ENCODE measurements at regions not wholly inside any gene's neighbourhood (a gene's known extent, or its start where the extent isn't known, plus 50 kb on each side); places are given as distances from the start of the nearest gene placed in this dataset.
A peak's percentile ranks its signal among the peaks of the same experiment; 100 is the strongest.

DNA sequence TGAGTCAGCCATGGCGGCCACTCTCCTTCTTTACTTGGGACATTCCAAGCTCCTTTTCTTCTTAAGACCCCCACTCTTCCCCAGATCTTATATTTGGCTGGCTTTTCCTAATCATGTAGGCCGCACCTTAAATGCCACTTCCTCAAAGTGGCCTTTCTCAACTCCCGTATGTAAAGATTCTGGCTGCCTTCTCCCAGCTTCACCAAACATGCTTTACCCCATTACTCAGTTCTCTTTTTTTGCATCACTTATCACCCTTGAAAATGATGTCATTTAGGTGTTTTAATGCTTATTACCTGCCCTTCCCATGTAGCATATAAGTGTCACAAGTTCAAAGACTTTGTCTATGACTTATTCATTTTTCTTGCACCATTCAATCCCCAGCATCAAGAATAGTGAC lies 810.1 kb upstream of the CELF2 start:
- TF ChIP-seq, protein P1, sequence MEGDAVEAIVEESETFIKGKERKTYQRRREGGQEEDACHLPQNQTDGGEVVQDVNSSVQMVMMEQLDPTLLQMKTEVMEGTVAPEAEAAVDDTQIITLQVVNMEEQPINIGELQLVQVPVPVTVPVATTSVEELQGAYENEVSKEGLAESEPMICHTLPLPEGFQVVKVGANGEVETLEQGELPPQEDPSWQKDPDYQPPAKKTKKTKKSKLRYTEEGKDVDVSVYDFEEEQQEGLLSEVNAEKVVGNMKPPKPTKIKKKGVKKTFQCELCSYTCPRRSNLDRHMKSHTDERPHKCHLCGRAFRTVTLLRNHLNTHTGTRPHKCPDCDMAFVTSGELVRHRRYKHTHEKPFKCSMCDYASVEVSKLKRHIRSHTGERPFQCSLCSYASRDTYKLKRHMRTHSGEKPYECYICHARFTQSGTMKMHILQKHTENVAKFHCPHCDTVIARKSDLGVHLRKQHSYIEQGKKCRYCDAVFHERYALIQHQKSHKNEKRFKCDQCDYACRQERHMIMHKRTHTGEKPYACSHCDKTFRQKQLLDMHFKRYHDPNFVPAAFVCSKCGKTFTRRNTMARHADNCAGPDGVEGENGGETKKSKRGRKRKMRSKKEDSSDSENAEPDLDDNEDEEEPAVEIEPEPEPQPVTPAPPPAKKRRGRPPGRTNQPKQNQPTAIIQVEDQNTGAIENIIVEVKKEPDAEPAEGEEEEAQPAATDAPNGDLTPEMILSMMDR (IDR thresholded peaks at IDR 0.05; ENCODE audit: partially characterized antibody, unreplicated experiment): no peak
- peaks cover 4% of the 10 kb centered on the region for H3K4me1 Mint-ChIP-seq (ENCODE audit: low read depth, unreplicated experiment)
- H3K27me3 Mint-ChIP-seq (ENCODE audit: unreplicated experiment): no peaks in the 10 kb centered on the region
- H3K9me3 Mint-ChIP-seq (ENCODE audit: unreplicated experiment): peaks cover 3% of the 10 kb centered on the region
- peaks cover 6% of the 10 kb centered on the region for H3K36me3 Mint-ChIP-seq (ENCODE audit: unreplicated experiment)
- DNase-seq: no peak
- H3K4me3 Mint-ChIP-seq (ENCODE audit: unreplicated experiment): no peak overlapping the region
- H3K27ac Mint-ChIP-seq (ENCODE audit: unreplicated experiment): no peak overlapping the region

DNA sequence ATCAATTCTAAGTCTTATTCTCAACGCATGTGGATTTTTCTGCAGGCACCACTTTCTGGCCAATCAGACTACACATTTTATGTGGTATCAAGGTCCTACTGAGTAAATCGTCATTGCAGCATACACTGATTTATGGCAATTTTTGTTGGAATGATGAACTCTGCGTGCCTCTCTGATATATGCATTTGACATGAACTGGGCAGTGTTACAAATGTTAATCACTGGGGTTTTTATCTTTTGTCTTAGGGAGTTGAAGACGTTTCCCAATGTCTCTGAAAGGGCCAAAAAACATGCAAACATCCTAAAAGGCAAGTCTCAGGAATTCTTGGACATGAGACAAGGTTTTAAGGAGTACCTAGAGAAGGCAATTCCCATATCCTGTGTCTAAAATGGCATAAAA lies 809.5 kb upstream of the CELF2 start:
- TF ChIP-seq, protein P1 (IDR thresholded peaks at IDR 0.05; ENCODE audit: partially characterized antibody, unreplicated experiment): no peak
- no peak for DNase-seq
- H3K4me1 Mint-ChIP-seq (ENCODE audit: low read depth, unreplicated experiment): peaks cover 4% of the 10 kb centered on the region
- no peaks in the 10 kb centered on the region for H3K27me3 Mint-ChIP-seq (ENCODE audit: unreplicated experiment)
- peaks cover 3% of the 10 kb centered on the region for H3K9me3 Mint-ChIP-seq (ENCODE audit: unreplicated experiment)
- no peak overlapping the region for H3K27ac Mint-ChIP-seq (ENCODE audit: unreplicated experiment)
- H3K4me3 Mint-ChIP-seq (ENCODE audit: unreplicated experiment): no peak overlapping the region
- peaks cover 6% of the 10 kb centered on the region for H3K36me3 Mint-ChIP-seq (ENCODE audit: unreplicated experiment)

DNA sequence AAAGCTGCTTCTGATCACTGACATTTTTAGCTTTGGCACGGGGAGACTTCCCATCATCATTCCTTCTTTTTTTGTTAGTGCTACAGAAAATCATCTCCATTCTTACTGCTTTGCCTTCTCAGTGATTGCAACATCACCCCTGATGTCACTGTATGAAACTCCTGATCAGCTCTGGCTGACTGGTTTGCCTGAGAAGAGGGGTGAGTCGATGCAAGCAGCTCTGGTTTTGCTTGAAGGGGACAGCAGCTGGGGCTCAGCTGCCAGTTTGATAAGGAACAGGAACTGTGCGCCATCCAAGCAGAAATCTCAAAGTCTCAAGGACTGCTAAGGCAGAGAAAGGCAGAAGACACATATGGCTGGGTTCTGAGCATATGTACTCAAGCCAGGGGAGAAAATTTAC lies 808.5 kb upstream of the CELF2 start:
- DNase-seq: peak; percentile 28
- no peaks in the 10 kb centered on the region for H3K27me3 Mint-ChIP-seq (ENCODE audit: unreplicated experiment)
- H3K27ac Mint-ChIP-seq (ENCODE audit: unreplicated experiment): peak overlapping the region; percentile 95
- H3K9me3 Mint-ChIP-seq (ENCODE audit: unreplicated experiment): peaks cover 3% of the 10 kb centered on the region
- peaks cover 6% of the 10 kb centered on the region for H3K36me3 Mint-ChIP-seq (ENCODE audit: unreplicated experiment)
- peaks cover 5% of the 10 kb centered on the region for H3K4me1 Mint-ChIP-seq (ENCODE audit: low read depth, unreplicated experiment)
- TF ChIP-seq, protein P1 (IDR thresholded peaks at IDR 0.05; ENCODE audit: partially characterized antibody, unreplicated experiment): no peak
- no peak overlapping the region for H3K4me3 Mint-ChIP-seq (ENCODE audit: unreplicated experiment)

DNA sequence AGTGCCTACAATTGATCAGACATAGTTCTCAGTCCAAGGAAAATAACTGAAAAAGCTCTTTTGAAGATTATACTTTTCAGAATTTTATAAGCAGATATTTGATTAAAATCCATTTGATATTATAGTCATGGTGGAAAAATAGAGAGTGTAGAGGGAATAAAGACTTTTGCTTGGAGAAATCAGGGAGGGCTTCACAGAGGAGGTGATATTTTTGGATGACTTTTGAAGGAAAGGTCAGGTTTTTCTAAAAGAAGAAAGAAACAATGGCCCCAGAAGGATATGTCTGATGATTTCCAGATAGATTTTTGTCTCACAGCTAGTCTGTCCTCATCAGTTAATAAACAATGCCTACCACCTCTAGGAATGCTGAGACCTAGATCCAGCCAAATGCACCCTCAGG lies 806.3 kb upstream of the CELF2 start:
- TF ChIP-seq, protein P1 (IDR thresholded peaks at IDR 0.05; ENCODE audit: partially characterized antibody, unreplicated experiment): no peak
- Mint-ChIP-seq H3K9me3 (ENCODE audit: unreplicated experiment) (peaks cover 5% of the 10 kb centered on the region), H3K4me3 (ENCODE audit: unreplicated experiment) (no peak overlapping the region), H3K36me3 (ENCODE audit: unreplicated experiment) (no peaks in the 10 kb centered on the region), H3K4me1 (ENCODE audit: low read depth, unreplicated experiment) (peaks cover 14% of the 10 kb centered on the region), H3K27me3 (ENCODE audit: unreplicated experiment) (peaks cover 2% of the 10 kb centered on the region), H3K27ac (ENCODE audit: unreplicated experiment) (no peak overlapping the region)
- DNase-seq: no peak

DNA sequence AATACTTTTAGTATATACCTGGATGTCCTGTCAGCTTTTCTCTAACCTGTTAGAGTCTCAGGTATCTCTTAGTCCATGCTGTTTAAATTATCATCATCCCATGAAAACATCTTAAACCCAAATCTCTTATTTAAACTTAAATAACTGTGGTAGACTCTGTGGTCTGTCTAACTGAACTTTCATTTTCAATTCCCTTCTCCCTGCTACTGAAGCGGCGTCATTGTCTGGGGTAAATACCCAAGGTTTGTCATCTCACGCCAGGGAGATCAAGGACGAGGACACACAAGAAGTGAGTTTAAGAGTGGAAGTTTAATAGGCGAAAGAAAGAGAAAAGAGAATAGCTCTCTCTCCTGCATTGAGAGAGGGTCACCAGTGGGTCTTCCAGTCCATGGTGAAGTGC lies 804.4 kb upstream of the CELF2 start:
- Mint-ChIP-seq H3K9me3 (ENCODE audit: unreplicated experiment) (peaks cover 5% of the 10 kb centered on the region), H3K27ac (ENCODE audit: unreplicated experiment) (no peak overlapping the region), H3K4me1 (ENCODE audit: low read depth, unreplicated experiment) (peaks cover 14% of the 10 kb centered on the region), H3K4me3 (ENCODE audit: unreplicated experiment) (no peak overlapping the region), H3K36me3 (ENCODE audit: unreplicated experiment) (no peaks in the 10 kb centered on the region), H3K27me3 (ENCODE audit: unreplicated experiment) (peaks cover 2% of the 10 kb centered on the region)
- TF ChIP-seq, protein P1 (IDR thresholded peaks at IDR 0.05; ENCODE audit: partially characterized antibody, unreplicated experiment): no peak
- no peak for DNase-seq
